PC-9 (cell line): ENCODE measurements at regions not wholly inside any gene's neighbourhood (a gene's known extent, or its start where the extent isn't known, plus 50 kb on each side); places are given as distances from the start of the nearest gene placed in this dataset.

Experiments used
- BruUV-seq: library from RNA; stranded (reverse); fragments of 400-500 nt; replicated peaks from 2 replicates; lab custom pipeline; 2021; lab: Mats Ljungman, UMichigan
- CTCF ChIA-PET: fragments of 300-600 bp; sonication (Branson Sonifier 250); formaldehyde crosslinking; loops from one replicate; lab custom pipeline; 2022; ENCODE audit warnings: antibody characterized with exemption; lab: Charles Lee
- POLR2A ChIA-PET: fragments of 300-600 bp; sonication (Branson Sonifier 250); formaldehyde crosslinking; loops from one replicate; lab custom pipeline; 2022; ENCODE audit warnings: antibody characterized with exemption; ENCODE audit not compliant: unreplicated experiment; lab: Charles Lee
- DNase-seq, 2 experiments: peaks; one replicate each; pipeline versions ENCODE4 v3.0.0 to v3.0.0-alpha.2; 2015 to 2022; ENCODE audit warnings: mixed read lengths in 1 of 2
- H2AFZ ChIP-seq: fragments of 200-600 bp; sonication (generic); 2 replicates; pipeline ENCODE4 v1.8.1; 2017; ENCODE audit warnings: antibody characterized with exemption
- H3F3A ChIP-seq: fragments of 200-600 bp; sonication (generic); 2 replicates; pipeline ENCODE4 v1.8.1; 2017; ENCODE audit warnings: antibody characterized with exemption, mild to moderate bottlenecking, low read depth; ENCODE audit not compliant: insufficient read depth
- H3K27ac ChIP-seq: fragments of 200-600 bp; sonication (generic); 2 replicates; pipeline ENCODE4 v1.6.1; 2016; ENCODE audit warnings: mixed run types
- H3K27me3 ChIP-seq: fragments of 200-600 bp; sonication (generic); 2 replicates; pipeline ENCODE4 v1.6.1; 2016; ENCODE audit warnings: low read depth, mixed run types; ENCODE audit not compliant: insufficient read depth
- H3K36me3 ChIP-seq: fragments of 200-600 bp; sonication (generic); 2 replicates; pipeline ENCODE4 v1.6.1; 2016; ENCODE audit warnings: low read depth, mixed run types
- H3K4me1 ChIP-seq: fragments of 200-600 bp; sonication (generic); replicated peaks from 2 replicates; pipeline ENCODE4 v1.6.1; 2016; ENCODE audit warnings: mixed run types; ENCODE audit not compliant: insufficient read depth
- H3K4me2 ChIP-seq: fragments of 200-600 bp; sonication (generic); 2 replicates; pipeline ENCODE4 v1.6.1; 2017; ENCODE audit warnings: mixed run types
- H3K4me3 ChIP-seq: fragments of 200-600 bp; sonication (generic); 2 replicates; pipeline ENCODE4 v1.6.1; 2016; ENCODE audit warnings: mixed run types
- H3K79me2 ChIP-seq: fragments of 200-600 bp; sonication (generic); 2 replicates; pipeline ENCODE4 v1.6.1; 2017; ENCODE audit warnings: low read depth, mixed run types
- H3K9me2 ChIP-seq: fragments of 200-600 bp; sonication (generic); 2 replicates; pipeline ENCODE4 v1.8.1; 2017; ENCODE audit warnings: mild to moderate bottlenecking; ENCODE audit not compliant: insufficient read depth
- H3K9me3 ChIP-seq: fragments of 200-600 bp; sonication (generic); 2 replicates; pipeline ENCODE4 v1.8.1; 2016; ENCODE audit warnings: low read depth; ENCODE audit not compliant: insufficient read depth
- H4K20me1 ChIP-seq: fragments of 200-600 bp; sonication (generic); 2 replicates; pipeline ENCODE4 v1.8.1; 2017; ENCODE audit not compliant: insufficient read depth
- EZH2 ChIP-seq: fragments of 200-600 bp; sonication (generic); IDR thresholded peaks from 2 replicates; pipeline ENCODE4 v1.8.0; 2017; ENCODE audit warnings: antibody characterized with exemption, low read depth
- intact Hi-C: fragments of 100-400 bp; cut with micrococcal nuclease; formaldehyde crosslinking; loops from one replicate; pipeline ENCODE4 v1.10.0; 2022; ENCODE audit not compliant: unreplicated experiment
- TF ChIP-seq, protein P1 (sequence below): fragments of 200-600 bp; sonication (generic); conservative IDR thresholded peaks from 2 replicates; pipeline ENCODE4 v1.6.1; 2017; ENCODE audit warnings: mixed run types, antibody characterized with exemption, mild to moderate bottlenecking, moderate library complexity

DNA sequence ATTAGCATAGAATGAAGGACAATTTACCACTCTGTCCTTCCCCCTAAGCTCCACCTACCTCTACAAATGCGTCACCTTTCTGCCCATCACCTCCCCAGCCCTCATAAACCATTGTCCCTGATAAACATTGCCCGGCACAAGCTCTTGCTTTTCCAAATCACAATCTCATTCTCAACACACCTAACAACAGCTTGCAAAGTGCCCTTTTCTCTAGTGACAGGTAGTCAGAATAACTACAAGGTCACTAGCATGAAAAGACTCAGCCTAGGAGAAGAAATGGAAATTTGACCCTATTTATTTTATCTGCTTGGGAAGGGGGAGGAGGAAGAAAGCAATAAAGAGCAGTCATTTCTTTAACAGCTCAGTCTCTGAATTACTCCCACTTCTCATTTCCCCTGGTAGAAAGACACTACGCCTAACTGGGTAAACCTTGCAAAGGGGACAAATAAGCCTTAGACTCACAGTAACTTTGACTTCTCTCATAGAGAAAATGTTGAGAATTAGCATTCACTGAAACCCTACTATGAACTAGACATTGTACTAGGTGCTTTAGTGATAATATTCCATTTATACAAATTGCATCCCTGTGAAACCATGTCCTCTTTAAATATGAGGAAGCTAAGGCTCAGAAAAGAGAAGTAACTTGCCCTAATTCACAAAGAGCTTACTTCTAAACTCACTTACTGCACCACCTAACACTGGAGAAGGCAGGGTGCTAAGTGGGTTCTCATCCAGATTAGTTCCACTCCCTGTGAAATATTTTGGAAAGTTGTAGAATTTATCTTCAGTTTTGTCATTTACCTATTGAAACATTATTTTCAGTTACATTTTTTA lies 116.2 kb upstream of the FNDC3A start:
- Histone ChIP-seq H3K27me3 (no peaks in the 10 kb centered on the region), H4K20me1 (no peaks in the 10 kb centered on the region), H3F3A (no peaks in the 10 kb centered on the region), H3K27ac (no peak overlapping the region), H3K79me2 (no peaks in the 10 kb centered on the region), H3K9me3 (no peaks in the 10 kb centered on the region), H2AFZ (no peak overlapping the region), H3K9me2 (no peaks in the 10 kb centered on the region), H3K4me1 (no peaks in the 10 kb centered on the region), H3K36me3 (no peaks in the 10 kb centered on the region), H3K4me3 (no peak overlapping the region), H3K4me2 (no peak overlapping the region)
- ChIA-PET POLR2A (no interaction called here), CTCF (no interaction called here)
- intact Hi-C loops: no loop called here
- TF ChIP-seq, protein P1, sequence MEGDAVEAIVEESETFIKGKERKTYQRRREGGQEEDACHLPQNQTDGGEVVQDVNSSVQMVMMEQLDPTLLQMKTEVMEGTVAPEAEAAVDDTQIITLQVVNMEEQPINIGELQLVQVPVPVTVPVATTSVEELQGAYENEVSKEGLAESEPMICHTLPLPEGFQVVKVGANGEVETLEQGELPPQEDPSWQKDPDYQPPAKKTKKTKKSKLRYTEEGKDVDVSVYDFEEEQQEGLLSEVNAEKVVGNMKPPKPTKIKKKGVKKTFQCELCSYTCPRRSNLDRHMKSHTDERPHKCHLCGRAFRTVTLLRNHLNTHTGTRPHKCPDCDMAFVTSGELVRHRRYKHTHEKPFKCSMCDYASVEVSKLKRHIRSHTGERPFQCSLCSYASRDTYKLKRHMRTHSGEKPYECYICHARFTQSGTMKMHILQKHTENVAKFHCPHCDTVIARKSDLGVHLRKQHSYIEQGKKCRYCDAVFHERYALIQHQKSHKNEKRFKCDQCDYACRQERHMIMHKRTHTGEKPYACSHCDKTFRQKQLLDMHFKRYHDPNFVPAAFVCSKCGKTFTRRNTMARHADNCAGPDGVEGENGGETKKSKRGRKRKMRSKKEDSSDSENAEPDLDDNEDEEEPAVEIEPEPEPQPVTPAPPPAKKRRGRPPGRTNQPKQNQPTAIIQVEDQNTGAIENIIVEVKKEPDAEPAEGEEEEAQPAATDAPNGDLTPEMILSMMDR: no peak
- no peak for TF ChIP-seq EZH2
- DNase-seq: no peak
- BruUV-seq: no TSS peak

DNA sequence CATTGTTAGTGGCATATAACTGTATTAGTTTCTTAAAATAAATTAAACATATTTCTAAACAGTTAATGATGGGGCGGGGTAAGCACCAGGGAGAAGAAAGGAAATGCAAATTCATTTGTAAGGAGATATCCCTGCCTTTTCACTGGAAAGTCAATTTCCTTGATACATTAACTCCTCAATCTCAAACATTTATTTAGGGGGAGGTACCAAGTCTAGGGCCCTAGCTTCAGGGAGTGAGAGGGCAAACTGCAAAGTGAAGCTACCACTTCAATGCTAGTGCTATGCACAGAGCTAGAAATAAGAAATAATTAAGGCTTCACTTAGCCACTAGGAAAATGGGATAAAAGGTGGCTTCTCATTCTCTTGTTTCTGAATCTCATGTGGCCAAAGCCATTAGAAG lies 115.3 kb upstream of the FNDC3A start:
- no peaks in the 10 kb centered on the region for H3K79me2 ChIP-seq
- no peak overlapping the region for H3K27ac ChIP-seq
- no peak overlapping the region for H3K4me2 ChIP-seq
- H2AFZ ChIP-seq: no peak overlapping the region
- no peak for DNase-seq
- H3K4me1 ChIP-seq: no peaks in the 10 kb centered on the region
- no TSS peak for BruUV-seq
- POLR2A ChIA-PET: no interaction called here
- no peaks in the 10 kb centered on the region for H3F3A ChIP-seq
- H3K4me3 ChIP-seq: no peak overlapping the region
- no peaks in the 10 kb centered on the region for H3K27me3 ChIP-seq
- no peak for TF ChIP-seq EZH2
- TF ChIP-seq, protein P1: no peak
- CTCF ChIA-PET: no interaction called here
- H4K20me1 ChIP-seq: no peaks in the 10 kb centered on the region
- no peaks in the 10 kb centered on the region for H3K9me3 ChIP-seq
- intact Hi-C loops: no loop called here
- H3K9me2 ChIP-seq: no peaks in the 10 kb centered on the region
- H3K36me3 ChIP-seq: no peaks in the 10 kb centered on the region

DNA sequence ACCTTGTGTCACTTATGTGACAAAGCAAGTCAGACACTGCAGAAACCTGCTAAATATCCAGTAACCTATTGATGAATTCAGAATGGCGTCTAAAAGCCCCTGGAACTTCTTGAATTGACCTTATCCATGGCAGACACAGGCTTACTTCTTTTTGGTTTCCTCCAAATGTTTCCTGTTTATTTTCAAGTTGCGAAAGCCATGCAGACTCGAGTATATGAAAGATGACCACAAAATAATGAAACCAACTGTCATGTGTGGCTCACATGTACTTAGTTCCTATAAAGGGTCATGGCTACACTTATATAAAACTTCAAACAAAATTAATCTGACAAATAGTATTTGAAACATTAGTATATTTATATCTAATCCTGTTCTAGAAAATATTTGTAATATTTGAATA lies 113.1 kb upstream of the FNDC3A start:
- Histone ChIP-seq H3F3A (no peaks in the 10 kb centered on the region), H3K27ac (no peak overlapping the region), H4K20me1 (no peaks in the 10 kb centered on the region), H2AFZ (no peak overlapping the region), H3K79me2 (no peaks in the 10 kb centered on the region), H3K9me2 (no peaks in the 10 kb centered on the region), H3K27me3 (no peaks in the 10 kb centered on the region), H3K4me1 (no peaks in the 10 kb centered on the region), H3K4me2 (no peak overlapping the region), H3K36me3 (no peaks in the 10 kb centered on the region), H3K4me3 (no peak overlapping the region), H3K9me3 (no peaks in the 10 kb centered on the region)
- POLR2A ChIA-PET: no interaction called here
- no TSS peak for BruUV-seq
- TF ChIP-seq EZH2: no peak
- TF ChIP-seq, protein P1: no peak
- DNase-seq: no peak
- intact Hi-C loops: no loop called here
- CTCF ChIA-PET: no interaction called here
